ENCODE measurements at regions not wholly inside any gene's neighbourhood (a gene's known extent, or its start where the extent isn't known, plus 50 kb on each side); places are given as distances from the start of the nearest gene placed in this dataset.

DNA sequence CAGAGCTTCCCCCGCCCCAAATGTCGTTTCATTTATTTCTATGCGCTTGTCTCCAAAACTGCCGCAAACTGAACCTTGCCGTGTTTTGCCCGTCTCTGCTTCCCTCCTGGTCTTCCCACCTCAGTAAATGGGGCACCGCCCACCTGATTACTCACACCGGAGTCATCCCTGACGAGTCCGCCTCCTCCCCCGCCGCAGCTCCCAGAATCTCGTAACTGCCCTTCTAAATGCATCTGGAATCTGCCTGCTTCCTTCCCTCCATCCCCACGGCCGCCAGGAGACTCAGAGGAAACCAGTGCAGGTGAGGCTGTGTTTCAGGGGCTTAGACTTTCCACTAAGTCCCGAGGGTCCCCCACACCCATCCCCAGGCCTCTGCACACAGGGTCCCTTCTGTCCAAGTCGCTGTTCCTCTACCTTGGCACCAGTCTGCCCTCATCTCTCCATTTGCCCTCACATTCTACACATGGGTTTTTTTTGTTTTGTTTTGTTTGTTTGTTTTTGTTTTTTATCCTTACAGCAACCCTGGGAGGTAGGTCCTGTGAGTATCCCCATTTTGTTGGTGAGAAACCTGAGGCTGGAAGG lies 62.6 kb upstream of the PHF21B start:
- TF ChIP-seq, protein P1, sequence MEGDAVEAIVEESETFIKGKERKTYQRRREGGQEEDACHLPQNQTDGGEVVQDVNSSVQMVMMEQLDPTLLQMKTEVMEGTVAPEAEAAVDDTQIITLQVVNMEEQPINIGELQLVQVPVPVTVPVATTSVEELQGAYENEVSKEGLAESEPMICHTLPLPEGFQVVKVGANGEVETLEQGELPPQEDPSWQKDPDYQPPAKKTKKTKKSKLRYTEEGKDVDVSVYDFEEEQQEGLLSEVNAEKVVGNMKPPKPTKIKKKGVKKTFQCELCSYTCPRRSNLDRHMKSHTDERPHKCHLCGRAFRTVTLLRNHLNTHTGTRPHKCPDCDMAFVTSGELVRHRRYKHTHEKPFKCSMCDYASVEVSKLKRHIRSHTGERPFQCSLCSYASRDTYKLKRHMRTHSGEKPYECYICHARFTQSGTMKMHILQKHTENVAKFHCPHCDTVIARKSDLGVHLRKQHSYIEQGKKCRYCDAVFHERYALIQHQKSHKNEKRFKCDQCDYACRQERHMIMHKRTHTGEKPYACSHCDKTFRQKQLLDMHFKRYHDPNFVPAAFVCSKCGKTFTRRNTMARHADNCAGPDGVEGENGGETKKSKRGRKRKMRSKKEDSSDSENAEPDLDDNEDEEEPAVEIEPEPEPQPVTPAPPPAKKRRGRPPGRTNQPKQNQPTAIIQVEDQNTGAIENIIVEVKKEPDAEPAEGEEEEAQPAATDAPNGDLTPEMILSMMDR (IDR thresholded peaks at IDR 0.05; ENCODE audit: extremely low read depth in 1 of 2, insufficient read depth in 1 of 2, low read depth in 1 of 2, low read length in 2 of 2) = no peak
- no peak for TF ChIP-seq EZH2 (IDR thresholded peaks at IDR 0.05; ENCODE audit: borderline replicate concordance, low read depth, low read length, severe bottlenecking)
- TF ChIP-seq GATA2 (IDR thresholded peaks at IDR 0.05; ENCODE audit: insufficient read depth, insufficient read length, low read depth, low read length) = no peak
- no peak for TF ChIP-seq POLR2A (IDR thresholded peaks at IDR 0.05; ENCODE audit: low read depth, low read length)
- TF ChIP-seq POLR2AphosphoS5 (IDR thresholded peaks at IDR 0.05; ENCODE audit: insufficient read depth, low read depth, low read length) = no peak
- no peak for TF ChIP-seq MAX (IDR thresholded peaks at IDR 0.05; ENCODE audit: insufficient read depth, insufficient read length)
